GM12891 (cell line): ENCODE measurements at regions not wholly inside any gene's neighbourhood (a gene's known extent, or its start where the extent isn't known, plus 50 kb on each side); places are given as distances from the start of the nearest gene placed in this dataset.

Experiments
- DNase-seq: peaks from one replicate; pipeline ENCODE4 v3.0.0; 2011; ENCODE audit warnings: low spot score; ENCODE audit not compliant: insufficient read length
- FAIRE-seq: peaks from 2 replicates; lab custom pipeline; 2011; peaks lifted over from hg19 to GRCh38; lab: Jason Lieb, UNC
- PAX5 ChIP-seq: IDR thresholded peaks from 2 replicates; pipeline ENCODE4 v1.6.1; 2011; ENCODE audit warnings: low read length, moderate library complexity, mild to moderate bottlenecking; ENCODE audit not compliant: insufficient read depth, severe bottlenecking
- POLR2A ChIP-seq: IDR thresholded peaks from 2 replicates; pipeline ENCODE4 v1.6.1; 2011; ENCODE audit warnings: low read depth, low read length, control low read depth
- POLR2AphosphoS5 ChIP-seq: IDR thresholded peaks from 2 replicates; pipeline ENCODE4 v1.6.1; 2011; ENCODE audit warnings: low read depth, low read length, control low read depth
- POU2F2 ChIP-seq: IDR thresholded peaks from 2 replicates; pipeline ENCODE4 v1.6.1; 2011; ENCODE audit warnings: low read depth, mild to moderate bottlenecking, control low read depth, low read length, moderate library complexity
- SPI1 ChIP-seq: IDR thresholded peaks from 2 replicates; pipeline ENCODE4 v1.6.1; 2011; ENCODE audit warnings: low read depth, low read length, control low read depth
- TAF1 ChIP-seq: IDR thresholded peaks from 2 replicates; pipeline ENCODE4 v1.6.1; 2011; ENCODE audit warnings: low read depth, low read length, control low read depth

DNA sequence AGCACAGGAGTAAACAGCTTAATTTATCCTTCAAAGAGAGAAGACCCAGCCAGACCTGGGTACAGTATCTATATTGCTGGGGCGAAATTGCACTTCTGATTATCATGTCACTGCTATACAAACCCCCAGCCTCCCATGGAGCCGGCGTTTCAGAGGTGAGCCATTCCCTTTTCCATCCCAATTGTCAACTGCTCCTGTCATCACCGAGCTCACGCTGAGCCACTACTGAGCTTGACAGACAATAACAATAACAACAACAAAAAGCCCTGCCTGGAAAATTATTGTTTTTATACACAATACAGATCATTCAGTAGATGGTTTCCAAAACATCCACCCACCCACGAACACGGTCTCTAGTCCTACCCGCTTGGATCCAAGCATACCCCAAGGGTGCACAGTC lies 129.0 kb upstream of the JARID2 start:
- FAIRE-seq, result no peak
- no peak for DNase-seq
- TF ChIP-seq POLR2A (no peak), POU2F2 (no peak), PAX5 (no peak), SPI1 (no peak), POLR2AphosphoS5 (no peak), TAF1 (no peak)

DNA sequence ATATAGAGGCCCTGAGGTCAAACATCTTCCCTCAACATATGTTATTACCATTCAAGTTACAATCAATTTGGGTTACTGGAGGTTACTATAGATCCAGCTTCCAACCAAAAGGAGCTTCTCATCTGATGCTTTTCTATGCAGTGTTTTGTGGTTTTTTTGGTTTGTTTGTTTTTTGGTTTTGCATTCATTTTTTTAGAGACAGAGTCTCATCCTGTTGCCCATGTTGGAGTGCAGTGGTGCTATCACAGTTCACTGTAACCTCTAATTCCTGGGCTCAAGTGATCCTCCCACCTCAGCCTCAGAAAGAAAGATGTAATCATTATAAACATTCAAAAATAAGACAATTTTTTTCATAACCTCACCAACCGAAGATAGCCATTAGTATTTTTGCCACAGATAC lies 124.4 kb upstream of the JARID2 start:
- FAIRE-seq, result no peak
- no peak for DNase-seq
- no peak for TF ChIP-seq POLR2AphosphoS5
- no peak for TF ChIP-seq TAF1
- TF ChIP-seq POU2F2, result no peak
- no peak for TF ChIP-seq PAX5
- TF ChIP-seq SPI1, result no peak
- TF ChIP-seq POLR2A, result no peak

DNA sequence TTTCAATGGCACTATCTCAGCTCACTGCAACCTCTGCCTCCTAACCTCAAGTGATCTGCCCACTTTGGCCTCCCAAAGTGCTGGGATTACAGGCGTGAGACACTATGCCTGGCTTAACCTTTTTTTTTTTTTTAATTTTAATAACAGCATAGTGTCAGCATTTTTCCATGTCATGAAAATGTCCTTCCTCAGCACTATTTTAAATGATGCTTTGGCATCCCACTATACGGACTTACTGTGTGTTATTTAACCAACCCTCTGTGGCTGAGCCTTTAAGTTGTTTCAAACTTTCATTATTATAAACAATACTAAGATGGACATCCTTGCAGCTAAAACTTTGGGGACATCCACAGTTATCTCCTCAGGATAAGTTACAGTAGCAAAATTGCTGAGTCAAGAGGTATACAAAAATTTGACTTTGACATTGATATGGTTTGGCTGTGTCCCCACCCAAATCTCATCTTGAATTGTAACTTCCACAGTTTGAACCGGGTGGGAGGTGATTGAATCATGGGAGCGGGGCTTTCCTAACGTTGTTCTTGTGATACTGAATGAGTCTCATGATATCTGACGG lies 123.8 kb upstream of the JARID2 start:
- no peak for TF ChIP-seq PAX5
- no peak for TF ChIP-seq TAF1
- no peak for TF ChIP-seq POLR2A
- TF ChIP-seq POLR2AphosphoS5, result no peak
- no peak for TF ChIP-seq SPI1
- no peak for TF ChIP-seq POU2F2
- no peak for DNase-seq
- no peak for FAIRE-seq

DNA sequence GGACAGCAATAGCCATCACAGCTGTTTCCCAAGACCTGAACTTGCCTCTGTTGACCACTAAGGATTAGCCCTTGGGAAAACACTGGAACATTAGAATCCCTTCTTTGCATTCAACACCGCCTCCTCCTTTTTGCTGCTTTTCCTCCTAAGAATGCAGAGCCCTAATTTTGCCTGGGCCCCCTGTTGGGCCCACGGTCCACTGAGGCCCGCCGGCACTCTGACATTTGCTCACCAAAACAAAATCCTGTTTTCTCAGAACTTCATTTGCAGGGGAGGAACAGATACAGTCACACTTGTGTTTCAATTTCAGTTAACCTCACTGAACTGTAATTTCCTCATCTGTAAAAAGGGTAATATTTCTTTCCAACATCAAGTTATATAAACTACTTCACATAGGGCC lies 116.0 kb upstream of the JARID2 start:
- FAIRE-seq, result peak; percentile 23
- TF ChIP-seq PAX5 (no peak), SPI1 (peak; percentile 28; the same call in 1 of the 2 replicates)
- no peak for DNase-seq

DNA sequence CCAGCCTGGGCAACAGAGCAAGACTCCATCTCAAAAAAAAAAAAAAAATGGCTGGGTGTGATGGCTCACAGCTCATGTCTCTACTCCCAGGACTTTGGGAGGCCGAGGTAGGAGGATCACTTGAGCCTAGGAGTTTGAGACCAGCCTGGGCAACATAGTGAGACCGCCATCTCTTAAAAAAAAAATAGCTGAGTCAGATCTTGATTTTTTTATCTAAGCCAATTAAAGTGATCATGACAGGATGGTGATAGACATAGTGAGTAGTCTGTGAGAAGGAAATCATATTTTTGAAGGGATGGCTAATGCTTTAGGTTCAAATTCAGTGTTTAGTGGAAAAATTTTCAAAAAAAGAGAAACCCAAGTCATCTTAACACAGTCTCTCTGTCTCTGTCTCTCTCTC lies 114.6 kb upstream of the JARID2 start:
- TF ChIP-seq POLR2A (no peak), SPI1 (no peak), POLR2AphosphoS5 (no peak), TAF1 (no peak), POU2F2 (no peak), PAX5 (no peak)
- FAIRE-seq (no peak), DNase-seq (no peak)

DNA sequence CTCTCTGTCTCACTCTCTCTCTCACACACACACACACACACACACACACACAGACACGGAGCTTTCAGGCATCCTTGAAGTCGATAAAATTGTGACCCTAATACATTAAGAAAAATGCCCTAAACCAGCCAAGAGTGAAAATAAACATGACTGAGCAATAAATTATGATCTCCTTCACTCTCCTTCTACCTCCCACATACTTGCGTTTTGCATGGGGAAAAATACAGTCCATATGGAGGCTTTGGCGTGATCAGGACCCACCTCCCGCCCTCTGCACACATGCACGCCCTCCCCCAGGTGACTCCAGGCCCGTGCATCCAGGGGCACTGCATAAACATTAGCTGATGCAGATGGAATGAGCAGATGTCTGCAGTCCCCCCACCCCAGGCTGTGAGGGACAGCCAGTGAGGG lies 114.2 kb upstream of the JARID2 start:
- no peak for TF ChIP-seq POLR2AphosphoS5
- TF ChIP-seq POU2F2, result no peak
- no peak for TF ChIP-seq TAF1
- TF ChIP-seq PAX5, result no peak
- no peak for TF ChIP-seq SPI1
- no peak for TF ChIP-seq POLR2A
- DNase-seq (no peak), FAIRE-seq (no peak)

DNA sequence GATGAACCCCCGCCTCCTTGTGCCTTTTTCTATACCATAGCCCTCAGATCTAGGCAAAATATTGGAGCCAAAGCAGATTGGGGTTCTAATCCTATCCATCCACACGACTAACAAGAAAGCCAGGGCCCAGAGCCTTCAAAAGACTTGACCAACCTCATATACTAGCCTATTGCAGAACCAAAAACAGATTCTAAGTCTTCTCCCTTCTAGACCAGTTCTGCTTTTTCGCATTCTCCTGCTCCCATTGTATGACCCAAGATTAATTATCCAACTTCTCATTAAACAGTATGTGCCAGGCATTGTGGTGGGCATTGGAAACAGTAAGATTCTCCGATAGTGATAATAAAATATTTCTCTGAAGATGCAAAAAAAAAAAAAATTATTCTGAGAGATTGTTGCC lies 113.7 kb upstream of the JARID2 start:
- TF ChIP-seq SPI1, result peak; percentile 10; the same call in 1 of the 2 replicates
- no peak for TF ChIP-seq POU2F2
- TF ChIP-seq TAF1, result no peak
- no peak for FAIRE-seq

DNA sequence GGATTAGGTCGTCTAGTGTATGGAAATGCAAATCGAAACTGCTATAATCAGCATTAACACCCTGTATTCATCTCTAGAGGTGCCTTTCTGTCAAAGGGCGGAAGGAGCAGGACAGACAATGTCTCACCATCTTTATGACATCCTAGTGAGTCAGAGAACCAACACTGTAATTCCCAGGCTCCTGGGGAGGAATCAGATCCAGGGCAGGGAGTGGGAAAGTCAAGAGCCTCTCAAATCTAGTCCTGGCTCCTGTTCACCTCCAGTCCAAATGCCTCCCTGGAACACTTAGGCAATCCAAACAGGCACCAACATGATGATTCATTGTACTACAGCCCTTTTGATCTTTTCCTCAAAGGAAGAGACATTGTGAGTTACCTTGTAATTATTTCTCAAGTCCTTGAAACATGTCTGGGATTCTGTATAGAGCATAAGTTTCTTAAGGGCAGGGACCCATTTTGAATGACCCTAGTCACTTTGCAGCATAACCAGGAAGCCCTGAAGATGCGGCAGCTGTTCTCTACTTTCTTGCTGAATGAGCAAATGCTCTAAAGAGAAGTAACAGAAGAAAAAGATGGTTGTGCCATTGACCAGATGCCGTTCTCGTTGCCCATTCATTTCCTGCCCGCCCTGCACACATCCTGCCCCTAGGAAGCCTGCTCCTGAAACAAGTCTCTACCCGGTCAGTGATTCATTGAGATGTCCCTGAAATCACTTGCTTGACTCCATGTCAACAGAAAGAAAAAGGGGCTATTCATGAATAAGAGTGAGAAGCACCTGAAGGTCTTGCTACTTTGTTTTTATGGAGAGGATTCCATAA lies 112.8 kb upstream of the JARID2 start:
- DNase-seq, result no peak

More for the DNA sequence above, 113.7 kb upstream of the JARID2 start:
- no peak for DNase-seq

DNA sequence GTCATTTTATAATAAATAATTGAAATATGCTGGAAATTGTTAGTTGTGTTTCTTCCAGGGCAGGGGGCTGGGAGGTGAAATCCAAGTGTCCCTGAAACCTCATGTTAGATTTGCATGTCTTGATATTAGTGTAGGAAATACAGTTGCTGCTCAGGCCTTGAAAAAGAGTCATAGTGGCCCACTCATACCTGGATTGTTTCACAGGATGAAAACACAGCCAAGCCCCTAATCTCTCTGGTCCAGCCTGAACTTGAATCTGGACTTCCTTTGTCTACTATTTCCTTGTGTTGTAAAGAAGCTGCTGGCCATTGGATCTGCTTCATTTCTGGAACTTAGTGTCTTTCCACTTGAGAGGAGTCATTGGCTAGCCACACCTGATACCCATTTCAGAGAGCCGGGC lies 108.8 kb upstream of the JARID2 start:
- 0 out of 2 replicates have a peak, but pooled peaks have one; percentile 48 for TF ChIP-seq POU2F2
- no peak for TF ChIP-seq POLR2A
- TF ChIP-seq POLR2AphosphoS5, result no peak
- TF ChIP-seq TAF1, result no peak
- DNase-seq (no peak), FAIRE-seq (no peak)

More for the DNA sequence above, 112.8 kb upstream of the JARID2 start:
- TF ChIP-seq POLR2AphosphoS5 (no peak), PAX5 (no peak), TAF1 (no peak), POLR2A (no peak), POU2F2 (no peak), SPI1 (no peak)
- FAIRE-seq, result no peak

DNA sequence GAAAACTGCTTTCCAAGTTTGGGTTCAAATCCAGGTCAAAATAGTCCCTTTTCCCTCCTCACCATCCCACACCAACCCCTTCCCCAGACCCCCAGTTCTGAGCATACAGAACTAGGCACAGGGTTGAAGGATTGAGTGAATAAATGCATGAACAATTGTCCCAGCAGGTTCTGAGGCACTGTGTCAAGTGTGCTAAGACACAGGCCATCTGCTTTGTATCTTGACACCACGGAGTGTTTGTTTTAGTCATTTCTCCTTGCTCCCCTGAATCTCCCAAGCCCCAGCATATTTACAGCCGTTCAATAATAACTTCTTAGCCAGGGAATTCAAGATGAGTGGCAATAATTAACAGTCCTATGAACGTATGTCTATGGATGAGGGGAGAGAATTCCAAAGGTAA lies 102.8 kb upstream of the JARID2 start:
- FAIRE-seq (peak; percentile 71), DNase-seq (no peak)
- TF ChIP-seq POLR2AphosphoS5, result no peak
- no peak for TF ChIP-seq POU2F2
- TF ChIP-seq TAF1, result no peak
- TF ChIP-seq SPI1, result no peak
- TF ChIP-seq PAX5, result no peak
- TF ChIP-seq POLR2A, result no peak
